ENCODE measurements at regions not wholly inside any gene's neighbourhood (a gene's known extent, or its start where the extent isn't known, plus 50 kb on each side); places are given as distances from the start of the nearest gene placed in this dataset.
"Not testable (repeated sequence)": the region's sequence is repeated elsewhere in the genome, so short reads cannot be mapped to it uniquely, and the experiment has no call there.

- Mint-ChIP-seq H3K27me3 (ENCODE audit: low read depth) (no peaks in the 10 kb centered on the region), H3K27ac (no peak overlapping the region), H3K36me3 (ENCODE audit: low read depth) (no peaks in the 10 kb centered on the region), H3K4me1 (ENCODE audit: low read depth) (no peaks in the 10 kb centered on the region), H3K4me3 (ENCODE audit: low read depth) (no peak overlapping the region), H3K9me3 (peaks cover 4% of the 10 kb centered on the region)
- DNase-seq (ENCODE audit: low spot score) = no peak
- intact Hi-C loops (cut with micrococcal nuclease) = no loop called here
These were observed 216.5 kb upstream of the TENT5A start for GRCh38 chr6:81969011-81969410.

GRCh38 chr6:81966968-81967367, 214.5 kb upstream of the TENT5A start:
- Mint-ChIP-seq H3K4me3 (ENCODE audit: low read depth) (no peak overlapping the region), H3K27me3 (ENCODE audit: low read depth) (no peaks in the 10 kb centered on the region), H3K9me3 (peaks cover 4% of the 10 kb centered on the region), H3K27ac (no peak overlapping the region), H3K36me3 (ENCODE audit: low read depth) (no peaks in the 10 kb centered on the region), H3K4me1 (ENCODE audit: low read depth) (no peaks in the 10 kb centered on the region)
- intact Hi-C loops (cut with micrococcal nuclease) = no loop called here
- no peak for DNase-seq (ENCODE audit: low spot score)

GRCh38 chr6:81962198-81962597, 209.7 kb upstream of the TENT5A start:
- no peak for DNase-seq (ENCODE audit: low spot score)
- Mint-ChIP-seq H3K27me3 (ENCODE audit: low read depth) (no peaks in the 10 kb centered on the region), H3K36me3 (ENCODE audit: low read depth) (no peaks in the 10 kb centered on the region), H3K4me1 (ENCODE audit: low read depth) (no peaks in the 10 kb centered on the region), H3K9me3 (peaks cover 4% of the 10 kb centered on the region), H3K4me3 (ENCODE audit: low read depth) (no peak overlapping the region), H3K27ac (no peak overlapping the region)
- intact Hi-C loops (cut with micrococcal nuclease) = no loop called here

GRCh38 chr6:81950877-81951276, 198.4 kb upstream of the TENT5A start:
- no peak for DNase-seq (ENCODE audit: low spot score)
- H3K36me3 Mint-ChIP-seq (ENCODE audit: low read depth) = no peaks in the 10 kb centered on the region
- H3K4me1 Mint-ChIP-seq (ENCODE audit: low read depth) = no peaks in the 10 kb centered on the region
- H3K27ac Mint-ChIP-seq = no peak overlapping the region
- intact Hi-C loops (cut with micrococcal nuclease) = no loop called here
- no peaks in the 10 kb centered on the region for H3K27me3 Mint-ChIP-seq (ENCODE audit: low read depth)
- no peak overlapping the region for H3K4me3 Mint-ChIP-seq (ENCODE audit: low read depth)
- H3K9me3 Mint-ChIP-seq = no peaks in the 10 kb centered on the region

- Mint-ChIP-seq H3K4me3 (ENCODE audit: low read depth) (no peak overlapping the region), H3K9me3 (no peaks in the 10 kb centered on the region), H3K4me1 (ENCODE audit: low read depth) (no peaks in the 10 kb centered on the region), H3K27ac (no peak overlapping the region), H3K27me3 (ENCODE audit: low read depth) (no peaks in the 10 kb centered on the region), H3K36me3 (ENCODE audit: low read depth) (no peaks in the 10 kb centered on the region)
- intact Hi-C loops (cut with micrococcal nuclease) = no loop called here
- no peak for DNase-seq (ENCODE audit: low spot score)
These were observed 196.4 kb upstream of the TENT5A start for GRCh38 chr6:81948861-81949260.

GRCh38 chr6:81948196-81948595, 195.7 kb upstream of the TENT5A start:
- H3K36me3 Mint-ChIP-seq (ENCODE audit: low read depth); H3K4me1 Mint-ChIP-seq (ENCODE audit: low read depth); H3K27ac Mint-ChIP-seq; H3K4me3 Mint-ChIP-seq (ENCODE audit: low read depth); intact Hi-C loops (cut with micrococcal nuclease); H3K9me3 Mint-ChIP-seq; DNase-seq (ENCODE audit: low spot score); H3K27me3 Mint-ChIP-seq (ENCODE audit: low read depth): not testable (repeated sequence)

- no peaks in the 10 kb centered on the region for H3K9me3 Mint-ChIP-seq
- no peaks in the 10 kb centered on the region for H3K27me3 Mint-ChIP-seq (ENCODE audit: low read depth)
- no peak overlapping the region for H3K4me3 Mint-ChIP-seq (ENCODE audit: low read depth)
- intact Hi-C loops (cut with micrococcal nuclease) = no loop called here
- H3K4me1 Mint-ChIP-seq (ENCODE audit: low read depth) = no peaks in the 10 kb centered on the region
- no peak overlapping the region for H3K27ac Mint-ChIP-seq
- no peaks in the 10 kb centered on the region for H3K36me3 Mint-ChIP-seq (ENCODE audit: low read depth)
- DNase-seq (ENCODE audit: low spot score) = no peak
These were observed 192.2 kb upstream of the TENT5A start for GRCh38 chr6:81944661-81945060.

- H3K4me3 Mint-ChIP-seq (ENCODE audit: low read depth); H3K9me3 Mint-ChIP-seq; H3K36me3 Mint-ChIP-seq (ENCODE audit: low read depth); DNase-seq (ENCODE audit: low spot score); H3K27ac Mint-ChIP-seq; intact Hi-C loops (cut with micrococcal nuclease); H3K27me3 Mint-ChIP-seq (ENCODE audit: low read depth); H3K4me1 Mint-ChIP-seq (ENCODE audit: low read depth): not testable (repeated sequence)
These were observed 190.4 kb upstream of the TENT5A start for GRCh38 chr6:81942842-81943241.

- Mint-ChIP-seq H3K9me3 (no peaks in the 10 kb centered on the region), H3K36me3 (ENCODE audit: low read depth) (no peaks in the 10 kb centered on the region), H3K27me3 (ENCODE audit: low read depth) (no peaks in the 10 kb centered on the region), H3K4me1 (ENCODE audit: low read depth) (no peaks in the 10 kb centered on the region), H3K4me3 (ENCODE audit: low read depth) (no peak overlapping the region), H3K27ac (no peak overlapping the region)
- no peak for DNase-seq (ENCODE audit: low spot score)
- intact Hi-C loops (cut with micrococcal nuclease) = no loop called here
These were observed 189.5 kb upstream of the TENT5A start for GRCh38 chr6:81942067-81942370.

GRCh38 chr6:81940451-81940985, 188.0 kb upstream of the TENT5A start:
- no peaks in the 10 kb centered on the region for H3K9me3 Mint-ChIP-seq
- H3K4me3 Mint-ChIP-seq (ENCODE audit: low read depth) = no peak overlapping the region
- H3K27ac Mint-ChIP-seq = no peak overlapping the region
- intact Hi-C loops (cut with micrococcal nuclease) = no loop called here
- no peaks in the 10 kb centered on the region for H3K36me3 Mint-ChIP-seq (ENCODE audit: low read depth)
- H3K27me3 Mint-ChIP-seq (ENCODE audit: low read depth) = no peaks in the 10 kb centered on the region
- DNase-seq (ENCODE audit: low spot score) = no peak
- H3K4me1 Mint-ChIP-seq (ENCODE audit: low read depth) = no peaks in the 10 kb centered on the region

- no peak overlapping the region for H3K4me3 Mint-ChIP-seq (ENCODE audit: low read depth)
- DNase-seq (ENCODE audit: low spot score) = no peak
- H3K36me3 Mint-ChIP-seq (ENCODE audit: low read depth) = no peaks in the 10 kb centered on the region
- intact Hi-C loops (cut with micrococcal nuclease) = no loop called here
- no peaks in the 10 kb centered on the region for H3K4me1 Mint-ChIP-seq (ENCODE audit: low read depth)
- H3K9me3 Mint-ChIP-seq = no peaks in the 10 kb centered on the region
- no peaks in the 10 kb centered on the region for H3K27me3 Mint-ChIP-seq (ENCODE audit: low read depth)
- H3K27ac Mint-ChIP-seq = no peak overlapping the region
These were observed 187.3 kb upstream of the TENT5A start for GRCh38 chr6:81939766-81940165.

GRCh38 chr6:81938991-81939732, 186.7 kb upstream of the TENT5A start:
- intact Hi-C loops (cut with micrococcal nuclease) = no loop called here
- H3K4me1 Mint-ChIP-seq (ENCODE audit: low read depth) = no peaks in the 10 kb centered on the region
- no peak overlapping the region for H3K27ac Mint-ChIP-seq
- H3K27me3 Mint-ChIP-seq (ENCODE audit: low read depth) = no peaks in the 10 kb centered on the region
- no peaks in the 10 kb centered on the region for H3K36me3 Mint-ChIP-seq (ENCODE audit: low read depth)
- H3K9me3 Mint-ChIP-seq = no peaks in the 10 kb centered on the region
- DNase-seq (ENCODE audit: low spot score) = no peak
- H3K4me3 Mint-ChIP-seq (ENCODE audit: low read depth) = no peak overlapping the region

- Mint-ChIP-seq H3K9me3 (no peaks in the 10 kb centered on the region), H3K4me1 (ENCODE audit: low read depth) (no peaks in the 10 kb centered on the region), H3K27me3 (ENCODE audit: low read depth) (no peaks in the 10 kb centered on the region), H3K36me3 (ENCODE audit: low read depth) (no peaks in the 10 kb centered on the region), H3K4me3 (ENCODE audit: low read depth) (no peak overlapping the region), H3K27ac (no peak overlapping the region)
- DNase-seq (ENCODE audit: low spot score) = no peak
- intact Hi-C loops (cut with micrococcal nuclease) = no loop called here
These were observed 185.8 kb upstream of the TENT5A start for GRCh38 chr6:81938014-81938856.
